ENCODE measurements at regions not wholly inside any gene's neighbourhood (a gene's known extent, or its start where the extent isn't known, plus 50 kb on each side); places are given as distances from the start of the nearest gene placed in this dataset.
"Not testable (repeated sequence)": the region's sequence is repeated elsewhere in the genome, so short reads cannot be mapped to it uniquely, and the experiment has no call there.

- Mint-ChIP-seq H3K36me3 (no peaks in the 10 kb centered on the region), H3K27ac (no peak overlapping the region), H3K4me1 (no peaks in the 10 kb centered on the region), H3K4me3 (no peak overlapping the region), H3K9me3 (peaks cover 0 to 5% (median 0%) of the 10 kb centered on the region in 7 donors), H3K27me3 (ENCODE audit: low read depth in 3 of 3) (peaks cover 10 to 21% (median 20%) of the 10 kb centered on the region in 3 donors)
- Histone ChIP-seq H3K4me1 (ENCODE audit: control insufficient read depth in 1 of 2, insufficient read depth in 2 of 2, low read length in 2 of 2) (no peaks in the 10 kb centered on the region), H3K4me3 (replicated peaks in 1 of 3; ENCODE audit: low read depth in 2 of 3, low read length in 3 of 3) (no peak overlapping the region), H3K9me3 (replicated peaks in 1 of 2; ENCODE audit: control insufficient read depth in 1 of 2, insufficient read depth in 1 of 2, low read length in 2 of 2) (no peaks in the 10 kb centered on the region), H3K36me3 (replicated peaks in 1 of 2; ENCODE audit: control insufficient read depth in 1 of 2, insufficient read depth in 2 of 2, low read length in 2 of 2) (no peaks in the 10 kb centered on the region), H4K20me1 (ENCODE audit: insufficient read depth, low read length) (no peaks in the 10 kb centered on the region), H3K9ac (ENCODE audit: insufficient read depth, low read length, poor library complexity, severe bottlenecking) (no peak overlapping the region), H3K79me2 (ENCODE audit: insufficient read depth, low read length) (no peaks in the 10 kb centered on the region), H2AFZ (ENCODE audit: insufficient read depth, low read depth, low read length, poor library complexity, severe bottlenecking) (no peak overlapping the region), H3K27ac (ENCODE audit: low read depth in 1 of 2, low read length in 2 of 2) (no peak overlapping the region), H3K4me2 (replicated peaks; ENCODE audit: extremely low read depth, low read length, poor library complexity, severe bottlenecking) (no peak overlapping the region), H3K27me3 (ENCODE audit: control insufficient read depth in 2 of 2, insufficient read depth in 2 of 2, low read length in 2 of 2) (no peaks in the 10 kb centered on the region)
- TF ChIP-seq, protein P1, sequence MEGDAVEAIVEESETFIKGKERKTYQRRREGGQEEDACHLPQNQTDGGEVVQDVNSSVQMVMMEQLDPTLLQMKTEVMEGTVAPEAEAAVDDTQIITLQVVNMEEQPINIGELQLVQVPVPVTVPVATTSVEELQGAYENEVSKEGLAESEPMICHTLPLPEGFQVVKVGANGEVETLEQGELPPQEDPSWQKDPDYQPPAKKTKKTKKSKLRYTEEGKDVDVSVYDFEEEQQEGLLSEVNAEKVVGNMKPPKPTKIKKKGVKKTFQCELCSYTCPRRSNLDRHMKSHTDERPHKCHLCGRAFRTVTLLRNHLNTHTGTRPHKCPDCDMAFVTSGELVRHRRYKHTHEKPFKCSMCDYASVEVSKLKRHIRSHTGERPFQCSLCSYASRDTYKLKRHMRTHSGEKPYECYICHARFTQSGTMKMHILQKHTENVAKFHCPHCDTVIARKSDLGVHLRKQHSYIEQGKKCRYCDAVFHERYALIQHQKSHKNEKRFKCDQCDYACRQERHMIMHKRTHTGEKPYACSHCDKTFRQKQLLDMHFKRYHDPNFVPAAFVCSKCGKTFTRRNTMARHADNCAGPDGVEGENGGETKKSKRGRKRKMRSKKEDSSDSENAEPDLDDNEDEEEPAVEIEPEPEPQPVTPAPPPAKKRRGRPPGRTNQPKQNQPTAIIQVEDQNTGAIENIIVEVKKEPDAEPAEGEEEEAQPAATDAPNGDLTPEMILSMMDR (IDR thresholded peaks at IDR 0.05): no peak
- intact Hi-C loops (cut with micrococcal nuclease): no loop called here
- WGBS (ENCODE audit: insufficient coverage): 84% methylated on average over 11 of the region's 11 CpGs
- no peak for DNase-seq
These were observed 70.3 kb downstream of the UNCX start for GRCh38 chr7:1302936-1303335.

DNA sequence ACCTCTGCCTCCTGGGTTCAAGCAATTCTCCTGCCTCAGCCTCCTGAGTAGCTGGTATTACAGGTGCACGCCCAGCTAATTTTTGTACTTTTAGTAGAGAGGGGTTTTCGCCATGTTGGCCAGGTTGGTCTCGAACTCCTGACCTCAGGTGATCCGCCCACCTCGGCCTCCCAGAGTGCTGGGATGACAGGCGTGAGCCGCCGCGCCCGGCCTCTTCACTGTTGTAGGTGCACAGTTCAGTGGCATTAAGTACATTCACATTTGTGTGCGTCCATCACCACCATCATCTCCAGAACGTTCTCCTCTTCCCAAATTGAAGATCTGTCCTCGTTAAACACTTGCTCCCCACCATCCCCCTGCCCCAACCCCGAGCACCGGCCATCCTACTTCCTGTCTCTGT lies 71.3 kb downstream of the UNCX start:
- H3K36me3 Mint-ChIP-seq; H3K4me2 ChIP-seq (replicated peaks; ENCODE audit: extremely low read depth, low read length, poor library complexity, severe bottlenecking); H2AFZ ChIP-seq (ENCODE audit: insufficient read depth, low read depth, low read length, poor library complexity, severe bottlenecking); H4K20me1 ChIP-seq (ENCODE audit: insufficient read depth, low read length); H3K4me1 ChIP-seq (ENCODE audit: control insufficient read depth in 1 of 2, insufficient read depth in 2 of 2, low read length in 2 of 2); H3K4me3 Mint-ChIP-seq; H3K27me3 ChIP-seq (ENCODE audit: control insufficient read depth in 2 of 2, insufficient read depth in 2 of 2, low read length in 2 of 2); H3K9me3 ChIP-seq (replicated peaks in 1 of 2; ENCODE audit: control insufficient read depth in 1 of 2, insufficient read depth in 1 of 2, low read length in 2 of 2); H3K9ac ChIP-seq (ENCODE audit: insufficient read depth, low read length, poor library complexity, severe bottlenecking); H3K36me3 ChIP-seq (replicated peaks in 1 of 2; ENCODE audit: control insufficient read depth in 1 of 2, insufficient read depth in 2 of 2, low read length in 2 of 2); H3K27ac ChIP-seq (ENCODE audit: low read depth in 1 of 2, low read length in 2 of 2); H3K79me2 ChIP-seq (ENCODE audit: insufficient read depth, low read length); H3K9me3 Mint-ChIP-seq; H3K4me1 Mint-ChIP-seq; intact Hi-C loops (cut with micrococcal nuclease); DNase-seq; H3K4me3 ChIP-seq (replicated peaks in 1 of 3; ENCODE audit: low read depth in 2 of 3, low read length in 3 of 3): not testable (repeated sequence)
- Mint-ChIP-seq H3K27ac (peak overlapping the region in 1 of 7 donors; percentile 32), H3K27me3 (ENCODE audit: low read depth in 3 of 3) (peaks cover 10 to 18% (median 17%) of the 10 kb centered on the region in 3 donors)
- WGBS (ENCODE audit: insufficient coverage): 86% methylated on average over 12 of the region's 15 CpGs

All from CD14-positive monocyte (primary cell).